GM19023 (cell line): ENCODE measurements at regions not wholly inside any gene's neighbourhood (a gene's known extent, or its start where the extent isn't known, plus 50 kb on each side); places are given as distances from the start of the nearest gene placed in this dataset.

Experiments used
- ATAC-seq: cut with Tn5 transposase; IDR thresholded peaks from one replicate; pipeline ENCODE4 v1.9.1; 2021; ENCODE audit warnings: mild to moderate bottlenecking, moderate library complexity; ENCODE audit not compliant: unreplicated experiment

DNA sequence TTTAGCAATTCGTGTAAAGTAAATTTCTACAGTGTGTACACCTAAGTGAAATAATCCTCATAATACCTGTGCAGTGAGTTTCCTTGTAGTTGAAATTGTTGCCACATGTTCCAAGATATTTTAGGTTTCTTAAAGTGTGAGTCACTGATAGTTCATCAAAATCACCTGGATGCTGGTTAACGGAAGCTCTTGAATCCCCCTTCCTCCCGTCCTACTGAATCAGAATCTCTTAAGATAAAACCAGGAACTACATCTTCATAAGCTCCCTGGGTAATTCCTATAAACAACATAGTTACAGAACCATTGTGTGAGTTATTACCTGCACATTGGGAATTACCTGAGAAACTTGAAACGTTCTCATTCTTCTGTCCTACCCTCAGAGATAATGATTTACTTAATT is 197.4 kb upstream of the HS3ST1 start:
- ATAC-seq = no peak

DNA sequence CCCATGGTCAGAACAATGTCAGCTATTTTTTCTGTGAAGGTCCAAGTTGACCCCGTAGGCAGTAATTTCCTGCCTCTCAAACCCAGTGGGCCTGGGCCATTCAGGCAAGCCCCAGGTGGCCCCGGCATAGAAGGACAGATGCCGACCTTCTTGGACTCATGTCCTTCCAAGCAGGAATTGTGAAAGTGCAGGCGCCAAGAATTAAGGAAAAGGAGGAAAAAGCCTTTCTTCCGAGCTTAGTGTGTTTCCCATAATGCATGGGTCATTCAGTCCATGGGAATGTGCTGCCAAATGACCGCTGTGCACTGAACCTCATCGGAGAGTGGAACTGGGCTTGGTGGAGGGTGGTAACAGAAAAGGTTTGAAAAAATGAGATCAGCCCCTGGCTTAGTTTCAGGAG is 196.5 kb upstream of the HS3ST1 start:
- no peak for ATAC-seq

DNA sequence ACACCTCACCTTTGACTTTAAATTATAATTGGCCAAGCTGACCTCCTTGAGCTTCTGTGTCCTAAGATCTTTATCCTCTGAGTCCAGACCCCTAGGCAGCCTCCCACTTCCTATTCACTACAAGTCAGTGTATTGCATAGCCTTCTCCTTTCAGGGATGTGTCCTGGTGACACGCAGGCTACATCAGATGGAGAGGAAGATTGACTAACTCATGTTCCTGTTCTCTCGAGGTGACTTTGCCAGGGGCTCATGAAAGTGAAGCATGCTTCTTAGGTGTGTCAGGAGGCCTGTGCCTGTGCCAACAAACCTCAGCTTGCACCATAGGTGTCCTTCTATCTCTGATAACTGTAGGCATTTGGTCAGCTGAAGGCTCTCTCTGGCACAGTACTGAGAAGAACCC is 195.7 kb upstream of the HS3ST1 start:
- no peak for ATAC-seq

DNA sequence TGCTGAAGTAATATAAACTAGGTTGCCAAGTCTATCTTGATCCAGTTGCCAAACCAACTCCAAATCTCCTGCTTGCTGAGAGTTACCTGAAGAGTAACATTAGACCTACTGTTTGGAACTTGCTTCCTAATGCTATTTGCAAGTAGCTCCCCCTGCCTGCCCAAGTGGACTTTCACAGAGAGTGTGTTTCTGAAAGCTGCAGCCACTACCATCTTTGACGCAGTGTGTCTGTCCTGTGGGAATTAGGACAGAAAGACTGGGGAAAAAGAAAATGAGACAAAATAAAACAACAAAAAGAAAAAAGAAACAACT is 195.0 kb upstream of the HS3ST1 start:
- no peak for ATAC-seq

DNA sequence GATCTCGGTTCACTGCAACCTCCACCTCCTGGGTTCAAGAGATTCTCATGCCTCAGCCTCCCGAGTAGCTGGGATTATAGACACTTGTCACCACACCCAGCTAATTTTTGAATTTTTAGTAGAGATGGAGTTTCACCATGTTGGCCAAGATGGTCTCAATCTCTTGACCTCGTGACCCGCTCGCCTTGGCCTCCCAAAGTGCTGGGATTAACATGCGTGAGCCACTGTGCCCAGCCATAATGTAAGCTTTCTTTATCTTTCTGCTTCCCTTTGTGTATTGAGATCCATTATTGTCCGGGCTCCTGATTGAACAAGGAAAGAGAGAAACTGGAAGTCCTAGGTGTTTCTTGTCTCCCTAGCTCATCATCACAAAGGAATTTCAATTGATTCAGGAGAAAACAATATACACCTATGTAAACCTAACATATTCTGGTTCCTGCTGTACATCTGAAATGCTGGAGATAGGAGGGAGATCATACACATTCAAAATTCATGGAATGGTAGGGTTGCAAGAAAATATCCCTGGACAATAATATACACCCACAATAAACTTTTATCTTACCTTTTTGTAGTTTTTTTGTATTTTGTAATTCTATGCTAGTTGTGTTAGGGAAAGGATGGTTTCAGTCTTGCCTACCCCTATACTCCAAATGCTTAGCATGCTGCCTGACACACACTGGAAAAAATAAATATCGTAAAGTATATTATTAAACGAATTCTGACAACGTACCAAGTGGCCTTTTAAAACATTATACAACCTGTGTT is 194.4 kb upstream of the HS3ST1 start:
- no peak for ATAC-seq

DNA sequence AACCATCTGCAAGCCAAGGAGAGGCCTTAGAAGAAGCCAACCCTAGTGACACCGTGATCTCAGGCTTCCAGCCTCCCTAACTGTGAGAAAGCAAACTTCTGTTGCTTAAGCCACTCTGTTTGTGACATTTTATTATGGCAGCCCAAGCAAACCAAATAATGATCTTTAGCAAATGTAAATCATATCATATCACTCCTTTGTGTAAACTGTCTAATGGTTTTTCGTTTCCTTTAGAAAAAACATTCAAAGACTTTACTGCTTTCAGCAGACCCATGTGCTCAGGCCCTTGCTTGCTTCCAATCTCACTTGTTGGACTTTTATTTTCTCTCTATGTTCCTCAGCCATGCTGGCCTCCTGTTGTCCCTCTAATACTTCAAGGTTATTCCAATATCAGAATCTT is 192.2 kb upstream of the HS3ST1 start:
- no peak for ATAC-seq

DNA sequence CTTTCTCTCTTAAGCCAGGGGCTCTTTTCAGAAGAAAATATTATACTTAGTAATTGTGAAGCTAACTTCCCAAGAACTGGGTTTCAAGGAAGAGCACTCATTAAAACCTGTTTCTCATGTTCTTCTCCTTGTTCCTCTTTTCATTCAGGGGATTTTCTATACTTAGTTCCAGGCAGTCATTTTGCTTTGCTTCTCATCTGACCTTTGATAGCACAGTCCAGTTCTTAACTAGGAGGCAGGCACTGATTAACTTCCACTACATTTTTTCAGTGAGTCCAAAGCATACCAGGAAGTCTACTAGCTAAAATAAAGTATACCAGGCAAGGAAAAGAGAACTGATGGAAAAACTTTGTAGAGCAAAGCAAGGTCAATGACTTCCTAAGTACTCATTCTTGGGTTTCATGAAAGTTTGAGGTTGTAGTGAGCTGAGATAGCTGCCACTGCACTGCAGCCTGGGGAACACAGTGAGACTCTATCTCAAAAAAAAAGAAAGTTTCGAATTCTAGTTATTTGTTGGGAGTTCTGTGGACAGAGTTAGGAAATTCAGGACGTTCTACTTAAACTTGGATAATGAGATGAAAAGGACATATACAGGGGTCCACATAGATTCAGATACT is 190.1 kb upstream of the HS3ST1 start:
- ATAC-seq = no peak

DNA sequence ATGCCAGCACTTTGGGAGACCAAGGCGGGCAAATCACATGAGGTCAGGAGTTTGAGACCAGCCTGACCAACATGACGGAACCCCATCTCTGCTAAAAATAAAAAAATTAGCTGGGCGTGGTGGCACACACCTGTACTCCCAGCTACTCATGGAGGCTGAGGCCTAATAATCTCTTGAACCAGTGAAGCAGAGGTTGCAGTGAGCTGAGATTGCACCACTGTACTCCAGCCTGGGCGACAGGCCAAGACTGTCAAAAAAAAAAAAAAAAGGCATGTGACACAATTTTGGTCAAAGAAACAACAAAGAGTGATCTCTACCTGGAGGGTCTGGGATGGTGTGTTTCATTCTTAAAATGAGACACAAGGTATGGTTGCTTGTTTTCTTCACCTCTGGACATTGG is 188.2 kb upstream of the HS3ST1 start:
- no peak for ATAC-seq

DNA sequence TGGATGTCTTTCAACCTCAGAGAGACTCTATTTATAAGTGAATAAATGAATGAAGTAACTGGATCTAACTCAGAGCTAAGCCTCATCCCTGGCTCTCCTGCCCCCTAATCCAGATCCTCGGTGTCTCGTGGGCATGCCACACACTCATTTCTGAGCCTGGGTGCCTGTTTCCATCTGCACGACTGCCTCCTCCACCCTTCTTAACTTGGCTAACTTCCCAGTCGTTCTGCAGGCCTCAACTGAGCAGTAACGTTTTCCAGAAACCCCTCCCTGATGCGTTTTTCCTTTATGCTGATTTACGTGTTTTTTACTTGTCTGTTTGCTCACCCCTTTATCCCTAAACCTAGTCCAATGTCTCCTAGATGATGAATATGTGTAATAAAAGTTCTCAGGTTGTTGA is 186.9 kb upstream of the HS3ST1 start:
- no peak for ATAC-seq

DNA sequence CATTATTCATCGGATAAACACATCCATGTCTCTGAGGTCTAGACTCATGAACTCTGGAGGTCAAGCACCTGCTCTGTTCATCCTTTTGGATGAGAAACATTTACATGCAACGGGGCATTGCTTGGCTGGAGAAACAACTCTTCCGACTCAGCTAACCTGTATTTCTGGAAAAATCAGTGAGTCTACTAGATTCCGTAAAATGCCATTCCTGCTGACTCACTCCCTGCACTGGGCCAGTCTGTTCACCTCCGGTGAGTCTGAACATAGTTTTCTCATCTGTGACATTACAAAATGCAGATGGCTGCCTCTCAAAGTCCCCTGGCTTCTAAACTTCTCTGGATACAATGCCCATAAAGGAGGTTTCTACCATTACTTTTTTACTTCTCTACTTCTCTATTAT is 185.7 kb upstream of the HS3ST1 start:
- ATAC-seq = no peak

DNA sequence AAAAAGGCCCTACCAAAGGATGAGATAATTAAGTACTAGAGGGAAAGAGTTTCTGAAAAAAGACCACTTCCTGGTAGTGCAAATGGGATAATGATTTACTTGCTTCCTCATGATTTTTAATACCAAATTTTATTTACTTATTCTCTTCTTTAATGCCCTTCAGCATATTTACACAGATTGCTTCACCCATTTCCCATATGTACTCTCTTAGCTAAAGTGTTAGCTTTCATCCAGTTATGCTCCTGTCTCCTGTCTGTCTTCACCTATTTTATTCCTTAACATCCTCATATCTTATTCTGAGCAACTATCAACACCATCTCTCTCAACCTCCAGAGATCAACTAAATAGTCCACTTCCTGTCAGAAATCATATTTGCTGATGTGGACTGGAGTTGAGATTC is 183.2 kb upstream of the HS3ST1 start:
- ATAC-seq = no peak

DNA sequence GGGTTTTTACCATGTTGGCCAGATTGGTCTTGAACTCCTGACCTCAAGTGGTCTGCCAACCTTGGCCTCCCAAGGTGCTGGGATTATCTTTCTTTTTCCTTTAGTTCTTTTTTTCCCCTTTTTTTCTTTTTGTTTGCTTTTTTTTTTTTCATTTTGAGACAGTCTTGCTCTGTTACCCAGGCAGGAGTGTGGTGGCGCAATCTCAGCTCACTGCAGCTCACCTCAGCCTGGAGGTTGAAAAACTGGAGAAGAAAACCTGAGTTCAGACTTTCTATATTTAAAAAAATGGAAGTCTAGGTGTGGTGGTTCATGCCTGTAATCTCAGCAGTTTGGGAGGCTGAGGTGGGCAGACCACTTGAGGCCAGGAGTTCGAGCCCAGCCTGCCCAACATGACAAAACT is 181.1 kb upstream of the HS3ST1 start:
- no peak for ATAC-seq

DNA sequence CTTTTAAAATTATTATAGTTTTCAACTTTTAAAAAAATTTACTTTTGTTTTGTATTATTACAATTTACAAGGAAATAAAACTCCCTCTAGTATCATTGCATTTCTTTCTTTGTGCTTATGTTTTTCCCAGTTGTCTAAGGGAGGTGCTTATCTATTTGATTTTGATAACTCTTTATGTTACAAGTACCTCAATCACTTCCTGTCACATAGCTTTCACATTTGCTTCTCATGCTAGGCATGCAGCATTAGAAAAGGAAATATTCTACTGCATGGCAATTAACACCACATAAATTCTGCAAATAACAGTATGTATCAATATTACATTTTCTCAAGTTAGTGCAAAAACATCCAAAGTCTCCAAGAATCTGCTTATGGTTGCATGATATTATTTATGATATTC is 180.3 kb upstream of the HS3ST1 start:
- ATAC-seq = no peak

DNA sequence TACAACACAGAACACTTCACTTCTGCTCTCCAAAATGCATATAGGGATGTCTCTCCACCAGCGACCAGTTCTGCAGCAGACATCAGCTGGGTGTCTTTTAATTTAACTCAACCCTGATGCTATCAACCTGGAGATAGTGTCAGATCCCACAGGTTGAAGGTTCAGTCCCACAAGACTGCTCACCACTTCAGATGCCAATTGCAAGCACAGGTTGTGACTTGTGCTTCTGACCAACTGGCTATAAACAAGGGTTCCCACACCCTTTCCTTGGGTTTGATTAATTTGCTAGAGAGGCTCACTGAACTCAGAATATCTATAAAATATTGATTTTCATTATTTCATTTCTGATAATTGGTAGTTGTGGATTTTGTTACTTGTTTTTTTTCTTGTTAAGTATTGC is 177.4 kb upstream of the HS3ST1 start:
- ATAC-seq = no peak

DNA sequence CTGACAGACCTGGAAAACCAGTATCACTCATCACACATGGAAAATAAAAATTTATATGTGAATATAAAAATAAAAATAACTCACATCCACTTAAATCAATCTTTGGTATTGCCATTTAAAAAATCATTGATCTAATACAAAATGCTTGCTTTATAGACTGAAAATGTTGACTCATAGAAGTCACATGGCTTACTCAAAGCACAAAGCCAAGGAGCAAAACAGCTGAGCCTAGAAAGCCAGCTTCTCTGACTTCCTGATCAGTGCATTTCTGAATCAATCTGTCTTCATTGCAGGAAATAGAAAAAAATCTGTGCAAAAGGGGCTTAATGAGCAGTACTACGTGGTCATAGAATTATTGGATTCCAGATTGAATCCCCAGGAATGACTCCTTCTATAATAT is 176.9 kb upstream of the HS3ST1 start:
- ATAC-seq = no peak

DNA sequence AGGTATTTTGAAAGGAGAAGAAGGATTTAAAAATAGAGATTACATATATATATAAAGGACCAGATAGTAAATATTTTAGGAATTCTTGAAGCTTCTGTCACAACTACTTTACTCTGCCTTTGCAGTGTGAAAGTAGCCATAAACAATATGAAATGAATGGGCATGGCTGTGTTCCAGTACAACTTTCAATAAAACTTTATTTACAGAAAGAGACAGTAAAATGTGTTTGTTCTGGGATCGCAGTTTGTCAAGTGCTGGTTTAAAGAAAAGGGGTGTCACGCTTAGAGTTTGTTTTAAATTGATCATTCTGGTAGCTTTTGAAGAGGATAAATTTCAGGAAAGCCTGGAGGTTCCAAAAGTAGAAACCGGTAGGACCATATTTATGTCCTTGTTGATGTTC is 176.1 kb upstream of the HS3ST1 start:
- no peak for ATAC-seq

DNA sequence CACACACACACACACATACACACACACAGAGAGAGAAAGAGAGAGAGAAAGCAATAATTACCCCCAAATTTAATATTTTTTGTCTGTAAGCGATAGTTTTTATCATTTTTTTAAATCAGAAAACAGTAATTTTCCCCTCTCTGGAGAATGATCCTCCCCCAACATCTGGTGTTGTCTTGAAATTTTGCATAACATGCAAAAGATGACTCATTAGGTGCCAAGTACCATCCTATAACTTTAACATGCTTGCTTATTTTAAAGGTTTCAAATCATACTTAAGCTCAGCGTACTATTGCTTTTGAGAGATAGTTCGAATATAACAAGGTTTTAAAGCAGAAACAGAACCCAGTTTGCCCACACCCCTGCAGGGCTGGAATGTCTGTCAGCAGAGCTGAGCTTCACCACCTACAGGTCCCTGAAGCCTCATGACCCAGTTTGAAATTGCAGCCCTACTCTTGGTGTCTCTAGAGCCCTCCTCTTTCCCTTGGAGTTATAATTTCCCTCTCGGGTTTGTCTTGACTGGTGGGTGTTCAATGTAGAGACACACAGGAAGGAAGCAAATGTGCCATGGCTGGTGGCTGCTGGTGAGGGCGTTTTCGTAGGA is 175.0 kb upstream of the HS3ST1 start:
- ATAC-seq = no peak

DNA sequence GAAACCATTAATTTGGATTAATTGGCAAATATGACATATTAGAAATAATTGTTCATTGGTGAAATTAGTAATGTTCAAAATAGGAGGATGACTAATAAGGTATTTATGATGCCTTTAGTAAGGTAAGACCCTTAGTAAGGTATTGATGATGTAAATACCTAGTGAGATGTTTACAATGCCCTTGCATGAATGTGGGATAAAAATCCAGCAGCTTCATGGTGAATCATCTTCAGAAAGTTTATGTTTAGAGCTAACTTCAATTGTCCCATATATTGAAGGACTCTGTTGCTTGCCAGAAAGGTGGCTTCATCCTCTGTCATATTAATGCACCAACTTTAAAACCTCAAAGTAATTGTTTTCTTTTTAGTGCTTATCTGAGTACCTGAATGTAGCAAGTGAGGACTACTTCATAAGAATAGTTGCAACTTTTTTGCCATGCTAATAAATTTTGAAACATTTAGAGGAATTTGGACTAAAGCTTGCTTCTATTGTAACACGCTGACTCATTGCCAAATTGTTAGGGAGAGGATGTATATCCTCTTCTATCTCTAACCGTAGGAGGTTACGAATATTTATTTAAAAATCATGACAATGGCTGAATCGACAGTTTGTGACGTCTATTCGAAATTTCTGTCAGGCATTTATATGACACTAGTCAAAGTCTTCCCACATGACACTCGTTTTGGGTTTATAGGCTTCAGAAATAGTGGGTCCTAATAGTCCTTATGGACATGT is 174.1 kb upstream of the HS3ST1 start:
- no peak for ATAC-seq

DNA sequence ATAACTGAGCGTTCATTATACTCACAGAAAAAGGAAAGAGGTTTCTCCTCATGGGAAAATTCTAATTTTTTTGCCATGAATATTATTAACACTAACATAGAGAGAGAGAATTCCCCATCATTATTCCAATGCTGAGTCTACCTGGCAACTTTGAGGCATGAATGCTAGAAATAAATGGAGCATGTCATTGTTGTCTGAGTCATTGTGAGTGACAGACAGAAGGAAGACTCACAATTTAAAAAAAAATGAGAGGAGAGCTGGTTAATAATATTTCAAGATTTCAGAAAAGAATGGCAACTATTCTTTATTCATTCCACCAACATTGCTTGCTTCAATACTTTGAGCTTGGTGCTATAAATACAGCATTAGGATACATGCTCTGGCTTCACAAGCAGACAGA is 170.4 kb upstream of the HS3ST1 start:
- ATAC-seq = no peak

DNA sequence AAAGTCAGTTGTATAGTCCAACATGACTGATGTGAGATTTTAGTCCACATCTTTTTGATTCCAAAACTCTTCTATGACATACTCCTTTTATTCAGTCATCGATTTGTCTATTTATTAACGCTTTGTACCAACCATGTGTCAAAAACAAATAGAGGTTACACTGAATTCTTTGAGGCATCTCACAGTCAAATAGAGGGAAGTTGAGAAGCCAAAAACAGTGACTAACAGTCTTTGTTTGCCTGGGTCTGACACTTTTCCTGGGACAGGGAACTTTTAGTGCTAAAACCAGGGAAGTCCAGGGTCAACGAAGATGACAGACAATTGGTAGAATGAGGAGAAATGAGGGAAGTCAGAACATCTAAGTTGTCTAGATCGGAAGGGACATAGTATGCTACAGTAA is 169.9 kb upstream of the HS3ST1 start:
- ATAC-seq = no peak

DNA sequence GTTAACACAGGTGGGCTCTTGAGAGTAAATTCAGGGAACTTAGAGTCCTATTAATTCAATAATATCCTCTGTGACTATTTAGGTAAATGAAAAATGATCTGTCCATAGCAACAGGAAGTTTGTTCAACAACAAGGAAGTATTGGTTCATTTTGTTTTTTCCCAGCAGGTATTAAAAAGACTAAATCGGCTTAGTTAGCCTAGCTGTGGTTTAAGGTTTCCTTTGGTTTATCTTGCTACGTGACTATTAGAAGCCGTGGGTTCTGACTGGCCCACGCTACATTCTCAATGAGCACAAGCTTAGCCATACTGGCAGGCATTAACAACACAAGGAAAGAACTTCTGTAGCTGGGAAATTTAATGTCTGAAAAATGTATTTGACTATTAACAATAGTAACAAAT is 168.8 kb upstream of the HS3ST1 start:
- ATAC-seq = no peak

DNA sequence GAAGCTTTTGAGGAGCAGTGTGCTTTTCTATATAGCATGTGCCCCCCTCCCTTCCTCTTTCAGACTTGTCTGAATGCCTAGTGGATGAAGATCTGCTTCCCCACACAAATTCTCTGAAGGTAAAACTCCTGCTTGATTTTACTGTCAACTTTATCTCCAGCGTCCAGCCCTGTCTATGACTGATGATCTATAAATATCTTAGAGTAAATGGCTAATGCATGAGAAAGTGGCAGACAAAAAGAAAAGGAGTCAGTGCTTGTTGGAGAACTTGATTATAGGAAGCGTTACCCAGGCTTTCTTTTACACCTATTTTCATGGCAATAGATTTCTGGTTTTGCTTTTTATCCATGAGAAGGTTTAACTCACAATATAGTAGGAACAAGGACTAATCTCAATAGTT is 168.3 kb upstream of the HS3ST1 start:
- no peak for ATAC-seq
